ENCODE measurements at regions not wholly inside any gene's neighbourhood (a gene's known extent, or its start where the extent isn't known, plus 50 kb on each side); places are given as distances from the start of the nearest gene placed in this dataset.

- Histone ChIP-seq H3K27me3 (ENCODE audit: insufficient read depth, insufficient read length) (no peaks in the 10 kb centered on the region), H3K9ac (ENCODE audit: insufficient read length, low read depth) (no peak overlapping the region), H3K4me1 (ENCODE audit: insufficient read depth, insufficient read length) (no peaks in the 10 kb centered on the region), H3K9me3 (ENCODE audit: insufficient read depth, low read length) (no peaks in the 10 kb centered on the region), H3K4me3 (ENCODE audit: insufficient read length, low read depth) (no peak overlapping the region), H3K36me3 (ENCODE audit: insufficient read depth, insufficient read length, low read length) (no peaks in the 10 kb centered on the region)
- TF ChIP-seq YY1 (IDR thresholded peaks at IDR 0.05; ENCODE audit: insufficient read depth, insufficient read length) (no peak), SUZ12 (IDR thresholded peaks at IDR 0.05; ENCODE audit: extremely low read depth, insufficient read depth, insufficient read length) (no peak), ZNF274 (IDR thresholded peaks at IDR 0.05; ENCODE audit: low read depth, low read length) (no peak)
- no peak for DNase-seq (ENCODE audit: low read depth, low spot score)
Observed at GRCh38 chr10:64283621-64284020, 762.4 kb downstream of the REEP3 start.

DNA sequence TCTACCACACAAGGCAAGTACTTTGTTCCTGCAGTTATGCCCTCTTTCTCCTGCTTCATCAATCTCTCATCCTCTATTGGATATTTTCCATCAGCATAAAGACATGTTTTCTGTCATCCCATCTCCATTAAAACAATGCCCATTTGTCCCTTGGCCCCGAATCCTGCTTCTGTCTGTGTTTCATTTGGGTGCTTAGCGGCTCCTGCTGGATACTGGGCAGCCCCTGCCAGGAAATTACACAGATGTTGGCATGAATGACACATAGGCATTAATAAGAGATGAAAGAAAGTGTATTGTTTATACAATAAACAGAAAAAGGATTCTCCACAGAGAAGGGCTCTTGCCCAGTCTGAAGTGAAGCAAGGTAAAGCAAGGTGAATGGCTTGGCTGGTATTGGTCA, 765.3 kb downstream of the REEP3 start:
- H3K9ac ChIP-seq (ENCODE audit: insufficient read length, low read depth): no peak overlapping the region
- DNase-seq (ENCODE audit: low read depth, low spot score): no peak
- H3K9me3 ChIP-seq (ENCODE audit: insufficient read depth, low read length): no peaks in the 10 kb centered on the region
- no peak overlapping the region for H3K4me3 ChIP-seq (ENCODE audit: insufficient read length, low read depth)
- TF ChIP-seq ZNF274 (IDR thresholded peaks at IDR 0.05; ENCODE audit: low read depth, low read length) (no peak), YY1 (IDR thresholded peaks at IDR 0.05; ENCODE audit: insufficient read depth, insufficient read length) (no peak), SUZ12 (IDR thresholded peaks at IDR 0.05; ENCODE audit: extremely low read depth, insufficient read depth, insufficient read length) (no peak)
- H3K27me3 ChIP-seq (ENCODE audit: insufficient read depth, insufficient read length): no peaks in the 10 kb centered on the region
- H3K36me3 ChIP-seq (ENCODE audit: insufficient read depth, insufficient read length, low read length): no peaks in the 10 kb centered on the region
- H3K4me1 ChIP-seq (ENCODE audit: insufficient read depth, insufficient read length): no peaks in the 10 kb centered on the region

GRCh38 chr10:64288404-64288803, 767.2 kb downstream of the REEP3 start:
- H3K4me3 ChIP-seq (ENCODE audit: insufficient read length, low read depth): no peak overlapping the region
- DNase-seq (ENCODE audit: low read depth, low spot score): no peak
- no peak for TF ChIP-seq ZNF274 (IDR thresholded peaks at IDR 0.05; ENCODE audit: low read depth, low read length)
- no peak for TF ChIP-seq YY1 (IDR thresholded peaks at IDR 0.05; ENCODE audit: insufficient read depth, insufficient read length)
- TF ChIP-seq SUZ12 (IDR thresholded peaks at IDR 0.05; ENCODE audit: extremely low read depth, insufficient read depth, insufficient read length): no peak
- no peaks in the 10 kb centered on the region for H3K9me3 ChIP-seq (ENCODE audit: insufficient read depth, low read length)
- no peaks in the 10 kb centered on the region for H3K27me3 ChIP-seq (ENCODE audit: insufficient read depth, insufficient read length)
- H3K36me3 ChIP-seq (ENCODE audit: insufficient read depth, insufficient read length, low read length): no peaks in the 10 kb centered on the region
- H3K4me1 ChIP-seq (ENCODE audit: insufficient read depth, insufficient read length): no peaks in the 10 kb centered on the region
- H3K9ac ChIP-seq (ENCODE audit: insufficient read length, low read depth): no peak overlapping the region

DNA sequence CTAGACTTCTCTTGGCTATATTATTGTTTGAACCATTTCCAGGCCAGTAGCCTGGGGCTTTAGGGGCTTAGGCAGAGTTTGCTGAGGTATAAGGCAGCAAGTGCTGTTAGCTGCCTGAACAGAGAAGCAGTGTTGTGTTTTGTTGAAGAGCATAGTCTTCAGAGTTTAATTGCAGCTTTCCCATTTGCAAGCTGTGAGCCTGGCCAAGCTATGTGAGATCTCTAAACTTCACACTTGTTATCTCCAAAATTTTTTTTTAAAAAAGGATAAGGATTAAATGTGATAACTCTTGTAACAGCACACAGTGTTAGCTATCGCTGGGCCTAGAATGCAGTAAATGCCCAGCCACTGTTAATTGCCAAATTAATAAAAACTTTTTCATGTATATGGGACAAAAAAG, 782.4 kb downstream of the REEP3 start:
- Histone ChIP-seq H3K4me3 (ENCODE audit: insufficient read length, low read depth) (no peak overlapping the region), H3K9me3 (ENCODE audit: insufficient read depth, low read length) (no peaks in the 10 kb centered on the region), H3K27me3 (ENCODE audit: insufficient read depth, insufficient read length) (no peaks in the 10 kb centered on the region), H3K4me1 (ENCODE audit: insufficient read depth, insufficient read length) (no peaks in the 10 kb centered on the region), H3K9ac (ENCODE audit: insufficient read length, low read depth) (no peak overlapping the region), H3K36me3 (ENCODE audit: insufficient read depth, insufficient read length, low read length) (no peaks in the 10 kb centered on the region)
- no peak for DNase-seq (ENCODE audit: low read depth, low spot score)
- TF ChIP-seq ZNF274 (IDR thresholded peaks at IDR 0.05; ENCODE audit: low read depth, low read length) (no peak), SUZ12 (IDR thresholded peaks at IDR 0.05; ENCODE audit: extremely low read depth, insufficient read depth, insufficient read length) (no peak), YY1 (IDR thresholded peaks at IDR 0.05; ENCODE audit: insufficient read depth, insufficient read length) (no peak)

GRCh38 chr10:64306729-64307327, 785.6 kb downstream of the REEP3 start:
- no peaks in the 10 kb centered on the region for H3K4me1 ChIP-seq (ENCODE audit: insufficient read depth, insufficient read length)
- no peak overlapping the region for H3K9ac ChIP-seq (ENCODE audit: insufficient read length, low read depth)
- no peak overlapping the region for H3K4me3 ChIP-seq (ENCODE audit: insufficient read length, low read depth)
- TF ChIP-seq YY1 (IDR thresholded peaks at IDR 0.05; ENCODE audit: insufficient read depth, insufficient read length): no peak
- TF ChIP-seq ZNF274 (IDR thresholded peaks at IDR 0.05; ENCODE audit: low read depth, low read length): no peak
- TF ChIP-seq SUZ12 (IDR thresholded peaks at IDR 0.05; ENCODE audit: extremely low read depth, insufficient read depth, insufficient read length): no peak
- H3K36me3 ChIP-seq (ENCODE audit: insufficient read depth, insufficient read length, low read length): no peaks in the 10 kb centered on the region
- H3K27me3 ChIP-seq (ENCODE audit: insufficient read depth, insufficient read length): no peaks in the 10 kb centered on the region
- no peak for DNase-seq (ENCODE audit: low read depth, low spot score)
- H3K9me3 ChIP-seq (ENCODE audit: insufficient read depth, low read length): no peaks in the 10 kb centered on the region

DNA sequence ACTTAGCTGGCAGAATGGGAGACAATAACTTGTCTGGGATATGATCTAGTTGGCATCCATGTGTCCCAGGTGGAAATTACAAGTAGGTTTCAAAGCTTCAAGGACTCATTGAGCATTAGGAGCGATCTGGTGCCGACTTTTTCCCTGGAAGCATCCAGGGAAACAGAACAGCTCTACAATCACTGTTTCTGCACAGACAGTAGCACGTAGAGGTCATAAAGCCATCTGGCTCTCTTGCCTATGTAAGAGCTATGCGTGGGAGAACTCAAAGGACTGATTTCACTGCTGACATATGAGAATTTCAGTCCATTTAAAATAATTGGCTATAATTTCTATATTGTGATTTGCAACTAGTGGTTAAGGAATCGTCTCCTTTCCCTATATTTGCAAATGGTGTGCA, 791.7 kb downstream of the REEP3 start:
- no peak overlapping the region for H3K9ac ChIP-seq (ENCODE audit: insufficient read length, low read depth)
- H3K36me3 ChIP-seq (ENCODE audit: insufficient read depth, insufficient read length, low read length): no peaks in the 10 kb centered on the region
- no peaks in the 10 kb centered on the region for H3K4me1 ChIP-seq (ENCODE audit: insufficient read depth, insufficient read length)
- H3K9me3 ChIP-seq (ENCODE audit: insufficient read depth, low read length): no peaks in the 10 kb centered on the region
- no peaks in the 10 kb centered on the region for H3K27me3 ChIP-seq (ENCODE audit: insufficient read depth, insufficient read length)
- no peak overlapping the region for H3K4me3 ChIP-seq (ENCODE audit: insufficient read length, low read depth)
- TF ChIP-seq YY1 (IDR thresholded peaks at IDR 0.05; ENCODE audit: insufficient read depth, insufficient read length) (no peak), ZNF274 (IDR thresholded peaks at IDR 0.05; ENCODE audit: low read depth, low read length) (no peak), SUZ12 (IDR thresholded peaks at IDR 0.05; ENCODE audit: extremely low read depth, insufficient read depth, insufficient read length) (no peak)
- no peak for DNase-seq (ENCODE audit: low read depth, low spot score)

DNA sequence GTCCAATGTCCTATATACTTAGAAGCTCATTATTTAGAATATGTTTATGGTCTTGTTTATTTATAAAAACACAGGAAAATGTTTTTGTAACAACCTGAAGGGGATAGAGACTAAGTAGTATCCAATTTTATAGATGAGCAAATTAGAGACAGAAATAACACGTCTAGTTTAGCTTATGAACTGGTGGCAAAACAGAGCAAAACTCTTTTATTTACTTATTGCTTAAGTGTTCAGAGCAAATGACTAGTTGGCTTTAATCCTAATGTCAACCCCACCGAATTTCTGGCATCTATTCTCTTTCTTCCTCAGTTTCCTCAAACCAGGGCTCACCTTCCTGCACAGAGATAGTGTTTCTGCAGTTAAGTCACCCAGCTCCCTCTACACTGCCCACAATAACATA, 792.8 kb downstream of the REEP3 start:
- Histone ChIP-seq H3K36me3 (ENCODE audit: insufficient read depth, insufficient read length, low read length) (no peaks in the 10 kb centered on the region), H3K9me3 (ENCODE audit: insufficient read depth, low read length) (no peaks in the 10 kb centered on the region), H3K4me1 (ENCODE audit: insufficient read depth, insufficient read length) (no peaks in the 10 kb centered on the region), H3K4me3 (ENCODE audit: insufficient read length, low read depth) (no peak overlapping the region), H3K9ac (ENCODE audit: insufficient read length, low read depth) (no peak overlapping the region), H3K27me3 (ENCODE audit: insufficient read depth, insufficient read length) (no peaks in the 10 kb centered on the region)
- no peak for DNase-seq (ENCODE audit: low read depth, low spot score)
- TF ChIP-seq SUZ12 (IDR thresholded peaks at IDR 0.05; ENCODE audit: extremely low read depth, insufficient read depth, insufficient read length): no peak
- no peak for TF ChIP-seq YY1 (IDR thresholded peaks at IDR 0.05; ENCODE audit: insufficient read depth, insufficient read length)
- no peak for TF ChIP-seq ZNF274 (IDR thresholded peaks at IDR 0.05; ENCODE audit: low read depth, low read length)

Data from NT2/D1 (cell line).